ENCODE measurements at regions not wholly inside any gene's neighbourhood (a gene's known extent, or its start where the extent isn't known, plus 50 kb on each side); places are given as distances from the start of the nearest gene placed in this dataset.

DNA sequence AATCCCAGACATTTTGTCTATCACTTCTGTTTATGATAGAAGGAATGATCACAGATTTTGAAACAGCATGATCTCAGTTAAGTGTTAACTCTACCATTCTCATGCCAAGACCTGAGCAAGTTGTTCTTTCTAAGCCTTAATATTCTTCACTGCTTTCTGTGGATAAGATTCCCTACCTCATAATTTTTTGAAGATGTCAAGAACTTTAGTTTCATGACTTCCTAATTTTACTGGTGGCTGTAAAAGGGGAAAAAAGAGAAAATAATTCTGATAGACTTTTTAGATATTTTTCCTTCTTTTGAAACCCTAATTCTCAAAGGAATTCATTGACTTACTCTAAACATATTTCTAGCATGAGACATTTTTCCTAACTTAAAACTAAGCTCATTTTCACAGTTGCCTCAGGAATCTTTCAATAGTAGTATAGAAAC is 520.0 kb upstream of the LUZP2 start:
- TF ChIP-seq, protein P1, sequence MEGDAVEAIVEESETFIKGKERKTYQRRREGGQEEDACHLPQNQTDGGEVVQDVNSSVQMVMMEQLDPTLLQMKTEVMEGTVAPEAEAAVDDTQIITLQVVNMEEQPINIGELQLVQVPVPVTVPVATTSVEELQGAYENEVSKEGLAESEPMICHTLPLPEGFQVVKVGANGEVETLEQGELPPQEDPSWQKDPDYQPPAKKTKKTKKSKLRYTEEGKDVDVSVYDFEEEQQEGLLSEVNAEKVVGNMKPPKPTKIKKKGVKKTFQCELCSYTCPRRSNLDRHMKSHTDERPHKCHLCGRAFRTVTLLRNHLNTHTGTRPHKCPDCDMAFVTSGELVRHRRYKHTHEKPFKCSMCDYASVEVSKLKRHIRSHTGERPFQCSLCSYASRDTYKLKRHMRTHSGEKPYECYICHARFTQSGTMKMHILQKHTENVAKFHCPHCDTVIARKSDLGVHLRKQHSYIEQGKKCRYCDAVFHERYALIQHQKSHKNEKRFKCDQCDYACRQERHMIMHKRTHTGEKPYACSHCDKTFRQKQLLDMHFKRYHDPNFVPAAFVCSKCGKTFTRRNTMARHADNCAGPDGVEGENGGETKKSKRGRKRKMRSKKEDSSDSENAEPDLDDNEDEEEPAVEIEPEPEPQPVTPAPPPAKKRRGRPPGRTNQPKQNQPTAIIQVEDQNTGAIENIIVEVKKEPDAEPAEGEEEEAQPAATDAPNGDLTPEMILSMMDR (IDR thresholded peaks at IDR 0.05; ENCODE audit: low read depth, low read length, missing control alignments), result no peak
- H3K4me3 ChIP-seq (ENCODE audit: low read depth, low read length), result no peak overlapping the region
- in situ Hi-C loops (cut with HindIII; ENCODE audit: low sequenced_read_pairs), result no loop called here
- DNase-seq (ENCODE audit: low read depth), result no peak

DNA sequence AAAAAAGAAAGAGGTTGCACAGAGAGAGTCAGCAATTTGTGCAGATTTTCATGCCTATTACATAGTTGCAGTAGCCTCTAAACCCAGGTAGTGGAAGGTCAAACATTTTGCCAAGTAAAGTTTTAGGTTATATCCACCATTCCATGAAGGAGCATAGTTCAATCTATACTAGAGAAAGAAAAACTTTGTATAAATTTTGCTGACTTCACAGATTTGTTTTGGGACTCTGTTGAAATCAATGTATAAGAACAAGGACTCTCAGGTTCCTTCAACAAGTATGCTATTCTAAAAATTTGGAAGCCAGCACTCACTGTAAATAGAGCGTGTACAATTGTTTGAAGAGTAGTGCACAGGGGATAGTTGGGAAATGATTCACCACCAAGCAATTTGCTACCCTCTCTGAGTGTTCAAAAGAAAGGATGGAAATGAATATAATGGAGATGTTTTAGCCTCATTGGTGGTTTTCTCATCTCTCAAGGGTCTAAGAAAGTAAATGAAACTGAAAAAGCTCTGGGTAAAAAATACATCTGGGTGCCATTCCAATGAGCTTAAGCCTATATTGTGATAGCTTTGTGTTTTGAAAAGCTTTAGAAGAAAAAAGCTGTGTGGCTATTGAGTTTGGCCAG is 508.4 kb upstream of the LUZP2 start:
- H3K4me3 ChIP-seq (ENCODE audit: low read depth, low read length), result no peak overlapping the region
- DNase-seq (ENCODE audit: low read depth), result peak; percentile 79
- in situ Hi-C loops (cut with HindIII; ENCODE audit: low sequenced_read_pairs), result no loop called here
- TF ChIP-seq, protein P1 (IDR thresholded peaks at IDR 0.05; ENCODE audit: low read depth, low read length, missing control alignments), result no peak

DNA sequence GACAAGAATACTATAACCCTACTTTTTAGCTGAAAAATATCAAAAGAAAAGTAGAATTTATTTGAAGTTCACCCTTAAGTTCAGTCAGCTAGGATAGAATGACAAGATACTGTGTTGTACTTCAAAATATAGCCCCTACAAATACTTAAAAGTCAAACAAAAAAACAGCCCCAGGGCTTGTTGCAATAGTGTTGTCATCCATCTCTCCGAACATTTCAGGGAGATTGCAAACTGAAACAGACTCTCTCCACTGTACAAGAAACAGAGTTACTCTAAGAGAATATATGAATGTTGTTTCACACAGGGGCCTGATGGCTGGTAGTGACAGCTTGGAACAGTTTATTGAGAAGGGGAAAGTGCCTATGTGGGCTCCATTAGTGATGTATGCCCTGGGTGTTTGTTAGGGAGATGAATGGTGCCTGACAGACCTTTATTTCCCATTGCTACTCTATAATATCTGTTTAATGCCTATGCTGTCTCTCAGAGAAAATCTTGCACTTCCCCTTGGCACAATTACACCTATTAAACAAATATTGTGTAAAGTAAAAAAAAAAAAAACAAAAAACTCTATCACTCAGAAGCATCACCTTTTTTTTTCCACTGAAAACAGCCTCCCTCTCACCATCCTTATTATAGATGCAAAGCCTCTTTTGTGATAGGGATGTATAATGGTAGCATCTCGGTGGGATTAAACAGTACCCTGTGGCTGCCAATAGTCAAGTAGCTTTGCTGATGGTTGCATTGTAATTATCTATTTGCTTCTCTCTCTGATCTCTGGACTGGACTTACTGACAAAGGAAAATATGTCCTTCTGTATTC is 506.3 kb upstream of the LUZP2 start:
- no peak overlapping the region for H3K4me3 ChIP-seq (ENCODE audit: low read depth, low read length)
- no peak for DNase-seq (ENCODE audit: low read depth)
- in situ Hi-C loops (cut with HindIII; ENCODE audit: low sequenced_read_pairs), result no loop called here
- TF ChIP-seq, protein P1 (IDR thresholded peaks at IDR 0.05; ENCODE audit: low read depth, low read length, missing control alignments), result no peak

DNA sequence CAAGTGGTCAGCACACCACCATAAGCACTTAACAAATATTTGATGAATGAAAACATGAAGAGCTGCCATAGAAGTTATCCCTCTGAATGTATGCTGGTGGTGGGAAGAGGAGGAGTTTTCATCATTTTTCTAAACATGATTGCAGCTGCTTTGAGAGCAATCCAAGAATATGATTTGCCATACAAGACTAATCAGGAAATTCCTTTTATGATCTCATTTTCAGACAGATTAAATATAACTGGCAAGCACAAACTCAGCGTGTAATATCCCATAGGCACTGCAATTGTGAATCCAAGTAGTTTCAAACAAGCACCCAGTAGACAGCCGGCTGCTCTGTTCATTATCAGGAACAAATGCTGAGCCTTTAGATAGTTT is 505.7 kb upstream of the LUZP2 start:
- TF ChIP-seq, protein P1 (IDR thresholded peaks at IDR 0.05; ENCODE audit: low read depth, low read length, missing control alignments), result no peak
- DNase-seq (ENCODE audit: low read depth), result peak; percentile 74
- in situ Hi-C loops (cut with HindIII; ENCODE audit: low sequenced_read_pairs), result no loop called here
- H3K4me3 ChIP-seq (ENCODE audit: low read depth, low read length), result no peak overlapping the region

DNA sequence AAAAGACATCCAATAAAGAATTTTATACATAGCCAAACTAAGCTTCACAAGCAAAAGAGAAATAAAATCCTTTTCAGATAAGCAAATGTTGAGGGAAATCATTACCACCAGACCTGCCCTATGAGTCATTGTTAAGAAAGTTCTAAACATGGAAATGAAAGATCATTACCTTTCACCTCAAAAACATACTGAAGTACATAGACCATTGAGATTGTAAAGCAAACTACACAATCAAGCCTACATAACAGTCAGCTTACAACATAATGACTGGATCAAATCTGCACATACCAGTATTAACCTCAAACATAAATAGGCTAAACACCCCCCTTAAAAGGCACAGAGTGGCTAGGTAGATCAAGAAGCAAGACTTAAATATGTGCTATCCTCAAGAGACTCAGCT is 501.0 kb upstream of the LUZP2 start:
- DNase-seq (ENCODE audit: low read depth), result no peak
- in situ Hi-C loops (cut with HindIII; ENCODE audit: low sequenced_read_pairs), result no loop called here
- no peak overlapping the region for H3K4me3 ChIP-seq (ENCODE audit: low read depth, low read length)
- TF ChIP-seq, protein P1 (IDR thresholded peaks at IDR 0.05; ENCODE audit: low read depth, low read length, missing control alignments), result no peak

DNA sequence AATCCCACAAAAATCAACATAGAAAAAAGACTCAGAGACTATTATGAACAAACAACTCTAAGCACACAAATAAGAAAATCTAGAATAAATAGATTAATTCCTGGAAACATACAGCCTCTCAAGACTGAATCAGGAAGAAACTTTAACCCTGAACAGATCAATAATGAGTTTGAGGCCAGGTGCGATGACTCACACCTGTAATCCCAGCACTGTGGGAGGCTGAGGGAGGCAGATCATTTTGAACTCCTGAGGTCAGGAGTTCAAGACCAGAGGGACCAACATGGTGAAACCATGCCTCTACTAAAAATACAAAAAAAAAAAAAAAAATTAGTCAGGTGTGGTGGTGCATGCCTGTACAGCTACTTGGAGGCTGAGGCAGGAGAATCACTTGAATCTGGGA is 499.5 kb upstream of the LUZP2 start:
- no peak overlapping the region for H3K4me3 ChIP-seq (ENCODE audit: low read depth, low read length)
- DNase-seq (ENCODE audit: low read depth), result no peak
- TF ChIP-seq, protein P1 (IDR thresholded peaks at IDR 0.05; ENCODE audit: low read depth, low read length, missing control alignments), result no peak
- in situ Hi-C loops (cut with HindIII; ENCODE audit: low sequenced_read_pairs), result no loop called here
